Activated naive CD4-positive, alpha-beta T cell treated with anti-CD3 and anti-CD28 coated beads, Interleukin-2, amount 10 ng/mL, durations not matched to agents 7 days and 5 days (primary cell): ENCODE measurements at regions not wholly inside any gene's neighbourhood (a gene's known extent, or its start where the extent isn't known, plus 50 kb on each side); places are given as distances from the start of the nearest gene placed in this dataset.

ENCODE experiments used
- CTCF ChIA-PET: fragments of 350-600 bp; sonication (Branson Sonifier 250); formaldehyde crosslinking; loops from one replicate; lab custom pipeline; 2021; ENCODE audit warnings: antibody characterized with exemption; lab: Charles Lee
- DNase-seq: peaks from one replicate; pipeline ENCODE4 v3.0.0-alpha.2; 2020
- H3K27ac Mint-ChIP-seq: one replicate; pipeline ENCODE4 v1.8.0; 2021; ENCODE audit warnings: mild to moderate bottlenecking, moderate library complexity, mixed read lengths
- H3K27me3 Mint-ChIP-seq: one replicate; pipeline ENCODE4 v1.8.0; 2021; ENCODE audit warnings: mild to moderate bottlenecking, mixed read lengths
- H3K36me3 Mint-ChIP-seq: one replicate; pipeline ENCODE4 v1.8.0; 2021; ENCODE audit warnings: mixed read lengths
- H3K4me1 Mint-ChIP-seq: one replicate; pipeline ENCODE4 v1.8.0; 2021; ENCODE audit warnings: mixed read lengths
- H3K4me3 Mint-ChIP-seq: one replicate; pipeline ENCODE4 v1.8.0; 2021; ENCODE audit warnings: mild to moderate bottlenecking, moderate library complexity, mixed read lengths
- H3K9me3 Mint-ChIP-seq: one replicate; pipeline ENCODE4 v1.8.0; 2021; ENCODE audit warnings: mixed read lengths

- H3K36me3 Mint-ChIP-seq = no peaks in the 10 kb centered on the region
- H3K27me3 Mint-ChIP-seq = no peaks in the 10 kb centered on the region
- H3K4me3 Mint-ChIP-seq = no peak overlapping the region
- no peak overlapping the region for H3K27ac Mint-ChIP-seq
- DNase-seq = no peak
- CTCF ChIA-PET = no interaction called here
- no peaks in the 10 kb centered on the region for H3K4me1 Mint-ChIP-seq
- peaks cover 3% of the 10 kb centered on the region for H3K9me3 Mint-ChIP-seq
These were observed 51.0 kb downstream of the FAT4 start for GRCh38 chr4:125365731-125366130.

GRCh38 chr4:125368146-125368545 is 53.4 kb downstream of the FAT4 start:
- CTCF ChIA-PET = no interaction called here
- DNase-seq = no peak
- H3K27me3 Mint-ChIP-seq = no peaks in the 10 kb centered on the region
- H3K4me3 Mint-ChIP-seq = no peak overlapping the region
- no peaks in the 10 kb centered on the region for H3K36me3 Mint-ChIP-seq
- peaks cover 3% of the 10 kb centered on the region for H3K9me3 Mint-ChIP-seq
- no peaks in the 10 kb centered on the region for H3K4me1 Mint-ChIP-seq
- H3K27ac Mint-ChIP-seq = no peak overlapping the region

DNA sequence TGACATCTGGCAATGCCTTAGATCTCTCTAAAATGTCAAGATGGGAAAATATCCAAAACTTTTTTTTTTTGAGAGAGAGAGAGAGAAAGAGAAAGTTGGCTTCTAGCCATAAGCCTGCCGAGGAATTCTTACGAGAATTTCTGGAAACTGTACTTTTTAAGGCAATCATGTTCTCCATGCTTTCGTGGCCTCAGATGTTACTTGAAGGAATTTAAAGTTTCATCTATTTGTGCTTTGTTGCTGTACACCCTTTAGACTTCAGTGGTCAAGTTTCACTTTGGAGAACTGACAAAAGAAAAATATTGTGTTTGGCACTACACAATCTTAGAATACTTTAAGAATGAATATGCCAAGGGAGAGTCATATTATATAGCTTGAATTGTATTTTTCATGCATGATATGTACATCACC is 53.9 kb downstream of the FAT4 start:
- Mint-ChIP-seq H3K4me1 (no peaks in the 10 kb centered on the region), H3K27ac (no peak overlapping the region), H3K4me3 (no peak overlapping the region), H3K9me3 (peaks cover 3% of the 10 kb centered on the region), H3K36me3 (no peaks in the 10 kb centered on the region), H3K27me3 (no peaks in the 10 kb centered on the region)
- no peak for DNase-seq
- CTCF ChIA-PET = no interaction called here

- CTCF ChIA-PET = no interaction called here
- Mint-ChIP-seq H3K9me3 (peaks cover 3% of the 10 kb centered on the region), H3K36me3 (no peaks in the 10 kb centered on the region), H3K4me3 (no peak overlapping the region), H3K27ac (no peak overlapping the region), H3K27me3 (no peaks in the 10 kb centered on the region), H3K4me1 (no peaks in the 10 kb centered on the region)
- no peak for DNase-seq
These were observed 54.3 kb downstream of the FAT4 start for GRCh38 chr4:125369098-125369497.

DNA sequence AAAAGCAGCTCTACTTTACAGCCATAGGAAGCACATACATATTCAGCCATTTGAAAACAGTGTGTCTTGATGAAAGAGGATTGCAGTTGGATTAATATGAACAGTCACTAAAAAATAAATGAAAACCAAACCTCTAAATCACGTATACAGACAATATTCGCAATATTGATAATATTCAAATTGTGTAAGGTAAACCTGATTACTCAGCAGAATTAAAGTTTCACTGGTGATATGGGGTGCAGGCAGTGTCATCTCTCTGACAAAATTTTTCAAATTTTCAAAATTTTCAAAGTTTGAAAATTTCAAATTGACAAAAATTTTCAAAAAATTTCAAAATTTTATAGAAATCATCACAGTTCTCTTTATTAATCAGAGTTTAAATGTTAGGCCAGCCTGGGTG is 55.7 kb downstream of the FAT4 start:
- H3K4me3 Mint-ChIP-seq = no peak overlapping the region
- peaks cover 1% of the 10 kb centered on the region for H3K9me3 Mint-ChIP-seq
- CTCF ChIA-PET = no interaction called here
- DNase-seq = no peak
- H3K27ac Mint-ChIP-seq = no peak overlapping the region
- H3K36me3 Mint-ChIP-seq = no peaks in the 10 kb centered on the region
- no peaks in the 10 kb centered on the region for H3K27me3 Mint-ChIP-seq
- no peaks in the 10 kb centered on the region for H3K4me1 Mint-ChIP-seq

DNA sequence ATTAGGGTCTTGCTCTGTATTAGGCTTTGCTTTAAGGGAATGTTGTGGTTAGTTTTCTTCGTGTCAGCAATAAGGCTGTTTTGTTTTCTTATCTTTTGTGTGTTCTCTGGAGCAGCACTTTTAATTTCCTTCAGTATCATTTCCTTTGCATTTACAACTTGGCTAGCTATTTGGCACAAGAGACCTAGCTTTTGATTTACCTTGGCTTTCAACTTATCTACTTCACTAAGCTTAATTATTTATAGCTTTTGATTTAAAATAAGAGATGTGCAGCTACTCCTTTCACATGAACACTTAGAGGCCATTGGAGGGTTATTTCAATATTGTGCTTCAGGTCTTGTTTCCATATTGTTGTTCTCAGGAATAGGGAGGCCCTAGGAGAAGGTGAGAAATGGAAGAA is 68.2 kb downstream of the FAT4 start:
- no peak for DNase-seq
- Mint-ChIP-seq H3K4me3 (no peak overlapping the region), H3K27me3 (no peaks in the 10 kb centered on the region), H3K9me3 (no peaks in the 10 kb centered on the region), H3K4me1 (no peaks in the 10 kb centered on the region), H3K36me3 (no peaks in the 10 kb centered on the region), H3K27ac (no peak overlapping the region)
- CTCF ChIA-PET = interaction anchor here (0.5 kb wide), 1 partner anchor 700 kb away, joined by 3 read pairs; no protein-coding TSS in a partner anchor

DNA sequence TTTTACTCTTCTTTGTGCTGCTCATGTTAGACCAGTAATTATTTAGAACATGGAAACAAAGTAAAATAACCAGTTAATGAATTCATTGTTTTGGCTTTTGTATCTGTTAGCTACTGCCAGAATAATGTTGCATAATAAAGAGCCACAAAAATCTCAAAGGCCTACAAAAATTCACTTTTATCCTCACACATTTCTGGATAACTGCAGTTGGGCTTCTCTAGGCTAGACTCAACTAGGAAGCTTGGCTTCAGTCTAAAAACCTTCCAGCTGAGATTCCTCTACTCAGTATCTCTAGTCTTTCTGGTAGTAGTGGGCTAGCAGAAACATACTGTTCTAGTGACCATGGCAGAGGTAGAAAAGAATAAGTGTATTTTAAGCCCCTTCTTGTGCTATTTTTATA is 73.0 kb downstream of the FAT4 start:
- H3K9me3 Mint-ChIP-seq = peaks cover 3% of the 10 kb centered on the region
- no peaks in the 10 kb centered on the region for H3K27me3 Mint-ChIP-seq
- no peak overlapping the region for H3K27ac Mint-ChIP-seq
- DNase-seq = no peak
- no peaks in the 10 kb centered on the region for H3K36me3 Mint-ChIP-seq
- H3K4me1 Mint-ChIP-seq = no peaks in the 10 kb centered on the region
- H3K4me3 Mint-ChIP-seq = no peak overlapping the region
- CTCF ChIA-PET = no interaction called here

DNA sequence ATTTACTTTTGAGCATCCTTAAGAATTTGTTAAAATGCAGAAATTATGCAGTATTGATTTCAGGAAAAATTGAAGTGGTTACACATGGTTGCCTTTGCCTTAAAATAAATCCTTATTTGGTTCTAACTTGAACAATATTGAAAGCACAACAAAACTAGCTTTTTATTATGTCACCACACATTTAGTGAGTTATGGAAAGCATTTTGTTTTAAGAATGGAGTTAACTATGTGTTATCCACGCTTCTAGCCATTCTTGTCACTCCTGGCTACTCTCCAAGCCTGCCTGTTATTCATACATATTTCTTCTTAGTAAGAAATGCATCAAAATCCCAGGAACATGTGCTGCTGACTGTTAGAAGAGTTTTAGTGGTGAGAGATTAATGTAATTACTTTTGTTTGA is 73.9 kb downstream of the FAT4 start:
- H3K9me3 Mint-ChIP-seq = peaks cover 3% of the 10 kb centered on the region
- H3K36me3 Mint-ChIP-seq = no peaks in the 10 kb centered on the region
- no peak overlapping the region for H3K27ac Mint-ChIP-seq
- no peaks in the 10 kb centered on the region for H3K4me1 Mint-ChIP-seq
- CTCF ChIA-PET = no interaction called here
- DNase-seq = no peak
- H3K27me3 Mint-ChIP-seq = no peaks in the 10 kb centered on the region
- H3K4me3 Mint-ChIP-seq = no peak overlapping the region

GRCh38 chr4:125389713-125390112 is 75.0 kb downstream of the FAT4 start:
- CTCF ChIA-PET = interaction anchor here (0.6 kb wide), 1 partner anchor 1614 kb away, joined by 3 read pairs; no protein-coding TSS in a partner anchor
- no peak for DNase-seq
- no peak overlapping the region for H3K27ac Mint-ChIP-seq
- H3K4me1 Mint-ChIP-seq = no peaks in the 10 kb centered on the region
- H3K4me3 Mint-ChIP-seq = no peak overlapping the region
- H3K36me3 Mint-ChIP-seq = no peaks in the 10 kb centered on the region
- peaks cover 3% of the 10 kb centered on the region for H3K9me3 Mint-ChIP-seq
- no peaks in the 10 kb centered on the region for H3K27me3 Mint-ChIP-seq

- H3K4me3 Mint-ChIP-seq = no peak overlapping the region
- DNase-seq = no peak
- no peaks in the 10 kb centered on the region for H3K4me1 Mint-ChIP-seq
- CTCF ChIA-PET = interaction anchor here (0.6 kb wide), 1 partner anchor 1614 kb away, joined by 3 read pairs; no protein-coding TSS in a partner anchor
- H3K27me3 Mint-ChIP-seq = no peaks in the 10 kb centered on the region
- H3K27ac Mint-ChIP-seq = no peak overlapping the region
- no peaks in the 10 kb centered on the region for H3K36me3 Mint-ChIP-seq
- peaks cover 3% of the 10 kb centered on the region for H3K9me3 Mint-ChIP-seq
These were observed 75.4 kb downstream of the FAT4 start for GRCh38 chr4:125390126-125390525.

DNA sequence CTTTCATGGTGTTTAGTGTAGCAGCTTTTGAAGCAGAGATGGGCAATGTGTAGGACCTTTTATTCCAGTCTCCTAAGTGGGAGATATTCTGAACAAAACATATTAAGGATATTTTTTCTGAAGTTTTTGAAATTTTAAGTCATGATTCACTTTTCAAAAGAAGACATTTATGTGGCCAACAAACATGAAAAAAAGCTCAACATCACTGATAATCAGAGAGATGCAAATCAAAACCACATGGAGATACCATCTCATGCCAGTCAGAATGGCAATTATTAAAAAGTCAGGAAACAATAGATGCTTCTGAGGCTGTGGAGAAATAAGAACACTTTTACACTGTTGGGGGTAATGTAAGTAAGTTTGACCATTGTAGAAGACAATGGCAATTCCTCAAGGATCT is 76.0 kb downstream of the FAT4 start:
- no peak for DNase-seq
- no peaks in the 10 kb centered on the region for H3K36me3 Mint-ChIP-seq
- CTCF ChIA-PET = no interaction called here
- H3K27me3 Mint-ChIP-seq = no peaks in the 10 kb centered on the region
- H3K4me1 Mint-ChIP-seq = no peaks in the 10 kb centered on the region
- no peak overlapping the region for H3K27ac Mint-ChIP-seq
- H3K9me3 Mint-ChIP-seq = peaks cover 3% of the 10 kb centered on the region
- no peak overlapping the region for H3K4me3 Mint-ChIP-seq

- H3K27ac Mint-ChIP-seq = no peak overlapping the region
- no peaks in the 10 kb centered on the region for H3K36me3 Mint-ChIP-seq
- H3K27me3 Mint-ChIP-seq = no peaks in the 10 kb centered on the region
- CTCF ChIA-PET = no interaction called here
- H3K9me3 Mint-ChIP-seq = peaks cover 3% of the 10 kb centered on the region
- H3K4me1 Mint-ChIP-seq = no peaks in the 10 kb centered on the region
- no peak overlapping the region for H3K4me3 Mint-ChIP-seq
- DNase-seq = no peak
These were observed 77.9 kb downstream of the FAT4 start for GRCh38 chr4:125392694-125393093.

- no peaks in the 10 kb centered on the region for H3K4me1 Mint-ChIP-seq
- DNase-seq = no peak
- H3K27me3 Mint-ChIP-seq = no peaks in the 10 kb centered on the region
- CTCF ChIA-PET = interaction anchor here (0.6 kb wide), 1 partner anchor 277 kb away, joined by 3 read pairs; no protein-coding TSS in a partner anchor
- H3K9me3 Mint-ChIP-seq = peaks cover 3% of the 10 kb centered on the region
- H3K4me3 Mint-ChIP-seq = no peak overlapping the region
- no peaks in the 10 kb centered on the region for H3K36me3 Mint-ChIP-seq
- H3K27ac Mint-ChIP-seq = no peak overlapping the region
These were observed 79.1 kb downstream of the FAT4 start for GRCh38 chr4:125393825-125394224.

GRCh38 chr4:125397226-125397625 is 82.5 kb downstream of the FAT4 start:
- no peak overlapping the region for H3K4me3 Mint-ChIP-seq
- H3K9me3 Mint-ChIP-seq = no peaks in the 10 kb centered on the region
- H3K27me3 Mint-ChIP-seq = no peaks in the 10 kb centered on the region
- H3K4me1 Mint-ChIP-seq = no peaks in the 10 kb centered on the region
- CTCF ChIA-PET = no interaction called here
- no peaks in the 10 kb centered on the region for H3K36me3 Mint-ChIP-seq
- no peak for DNase-seq
- H3K27ac Mint-ChIP-seq = no peak overlapping the region

DNA sequence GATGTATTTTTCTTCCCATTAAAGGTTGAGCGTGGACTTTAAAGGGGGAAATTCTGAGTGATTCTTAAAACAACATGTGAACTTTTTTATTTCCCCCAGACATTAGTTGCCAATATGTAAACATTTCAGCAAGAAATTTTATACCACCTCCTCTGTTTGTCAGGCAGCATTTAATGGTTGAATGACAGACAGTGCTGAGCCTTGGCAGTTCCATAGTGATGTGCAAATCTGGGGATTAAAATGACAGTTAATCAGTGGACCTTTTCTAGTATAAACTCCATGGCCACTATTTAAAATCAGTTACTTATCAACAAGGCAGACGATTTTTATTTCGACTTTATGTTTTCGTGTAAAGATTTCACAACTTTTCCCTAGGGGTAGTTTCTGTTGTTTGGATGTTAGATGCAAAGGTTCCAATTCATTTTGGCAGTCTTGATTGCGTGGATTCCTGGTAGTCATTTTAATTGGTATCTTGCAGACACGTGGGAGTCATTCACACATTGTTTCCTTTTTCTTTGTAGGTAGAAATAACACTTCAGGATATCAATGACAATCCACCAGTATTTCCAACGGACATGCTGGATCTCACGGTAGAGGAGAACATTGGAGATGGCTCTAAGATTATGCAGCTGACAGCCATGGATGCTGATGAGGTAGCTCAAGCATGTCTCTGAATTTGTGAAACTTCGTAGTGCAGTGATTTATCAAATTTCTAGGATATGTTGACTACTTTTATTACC is 83.7 kb downstream of the FAT4 start:
- H3K4me3 Mint-ChIP-seq = no peak overlapping the region
- no peaks in the 10 kb centered on the region for H3K27me3 Mint-ChIP-seq
- CTCF ChIA-PET = no interaction called here
- H3K4me1 Mint-ChIP-seq = no peaks in the 10 kb centered on the region
- H3K27ac Mint-ChIP-seq = no peak overlapping the region
- no peaks in the 10 kb centered on the region for H3K36me3 Mint-ChIP-seq
- no peaks in the 10 kb centered on the region for H3K9me3 Mint-ChIP-seq
- no peak for DNase-seq
